Brain pericyte (primary cell): ENCODE measurements at regions not wholly inside any gene's neighbourhood (a gene's known extent, or its start where the extent isn't known, plus 50 kb on each side); places are given as distances from the start of the nearest gene placed in this dataset.

ENCODE experiments used
- DNase-seq: peaks from one replicate; pipeline ENCODE4 v3.0.0-alpha.2; 2012; ENCODE audit warnings: low read depth, low spot score

DNA sequence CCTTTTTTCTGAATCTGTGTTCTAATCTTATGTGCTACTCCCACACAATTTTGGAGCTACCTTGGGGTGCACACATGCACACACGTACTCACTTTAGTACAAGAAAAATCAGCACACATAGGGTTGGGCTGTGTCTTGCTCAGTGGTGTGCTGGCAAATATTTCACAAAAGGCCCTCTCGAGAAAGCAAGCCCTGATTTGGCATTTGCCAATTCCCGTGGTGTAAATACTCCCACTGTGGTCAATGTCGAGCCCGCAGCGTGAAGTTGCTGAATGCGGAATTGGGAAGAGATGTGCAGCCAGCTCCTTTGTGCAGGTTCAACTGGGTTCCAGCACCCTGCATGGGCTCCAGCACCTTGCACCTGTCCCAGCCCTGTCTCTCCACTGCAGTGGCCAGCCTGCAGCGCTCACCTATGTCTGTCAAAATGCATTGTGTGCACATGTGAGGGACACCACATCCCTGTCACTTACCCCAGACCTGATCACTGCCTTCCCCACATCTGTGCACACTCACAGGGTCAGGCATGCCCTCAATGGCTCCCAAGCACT lies 78.4 kb upstream of the WNT4 start:
- no peak for DNase-seq

DNA sequence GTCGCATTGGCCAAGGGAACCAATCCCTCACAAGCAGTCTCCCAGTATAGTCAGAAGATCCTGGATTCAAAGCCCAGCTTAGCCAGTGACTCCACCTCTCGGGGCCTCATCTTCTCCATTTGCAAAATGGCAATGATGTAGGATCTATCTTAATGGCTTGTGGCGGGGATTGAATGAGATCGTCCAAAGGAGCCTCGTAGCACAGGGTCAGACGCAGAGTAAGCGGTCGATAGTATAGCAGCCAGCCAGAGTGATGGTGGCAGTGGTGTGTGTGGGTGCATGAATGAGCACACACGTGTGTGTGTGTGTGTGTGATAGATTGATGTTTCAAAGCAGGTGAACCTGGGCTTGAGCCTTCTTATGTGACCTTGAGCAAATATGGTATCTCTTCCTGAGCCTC lies 79.8 kb upstream of the WNT4 start:
- DNase-seq = no peak

- DNase-seq = no peak
Observed at GRCh38 chr1:22223176-22223575, 80.3 kb upstream of the WNT4 start.

GRCh38 chr1:22224091-22224490 lies 81.2 kb upstream of the WNT4 start:
- DNase-seq = no peak

DNA sequence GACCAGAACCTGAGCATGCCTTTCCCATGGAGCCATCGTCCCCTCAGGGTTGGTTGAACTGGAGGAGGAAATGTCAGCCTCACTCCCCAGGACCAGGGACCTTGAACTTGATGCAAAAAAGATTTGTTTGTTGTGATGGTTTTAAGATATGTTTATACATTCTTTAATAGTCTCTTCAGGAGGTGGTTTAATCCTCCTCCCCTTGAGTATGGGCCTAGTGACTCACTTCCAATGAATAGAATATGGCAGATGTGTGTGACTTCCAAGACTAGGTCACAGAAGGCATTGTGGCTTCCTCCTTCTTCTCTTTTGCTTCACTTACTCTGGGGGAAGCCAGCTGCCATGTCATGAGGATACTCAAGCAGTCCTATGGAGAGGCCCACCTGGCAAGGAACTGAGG lies 81.7 kb upstream of the WNT4 start:
- no peak for DNase-seq

DNA sequence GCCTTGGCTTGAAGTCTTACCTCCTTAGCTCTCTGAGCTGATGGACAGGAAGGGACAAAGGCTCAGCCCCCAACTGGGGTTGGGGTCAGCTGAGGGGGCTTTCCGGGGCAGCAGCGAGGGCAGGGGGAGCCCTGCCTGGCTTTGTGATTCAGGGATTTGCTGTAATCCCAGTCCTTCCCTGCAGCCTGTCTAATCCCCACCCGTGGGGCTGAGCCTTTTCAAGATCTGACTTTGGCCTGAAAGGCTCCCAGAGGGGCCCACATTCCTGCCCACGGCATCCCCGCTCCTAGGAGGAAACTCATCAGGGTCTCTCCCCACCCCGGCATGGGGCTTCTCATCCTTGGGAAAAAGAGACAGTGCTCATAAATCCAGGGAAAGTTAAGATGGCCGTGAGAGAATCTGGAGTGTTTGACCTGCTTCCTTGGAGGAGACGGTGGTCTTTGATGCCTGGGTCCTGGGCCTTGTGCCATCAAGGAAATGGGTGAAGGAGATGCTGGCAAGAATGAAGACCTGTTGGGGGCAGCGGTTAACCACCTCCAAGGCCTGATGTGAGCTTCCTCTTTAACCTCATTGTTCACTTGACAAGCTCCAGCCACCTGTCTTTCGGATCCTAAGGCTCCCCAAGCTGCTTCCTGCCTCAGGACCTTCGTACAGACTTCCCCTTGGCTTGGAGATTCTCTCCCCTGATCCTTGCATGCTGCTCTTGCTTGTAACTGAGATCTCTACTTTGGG lies 83.1 kb upstream of the WNT4 start:
- no peak for DNase-seq

- DNase-seq = no peak
Observed at GRCh38 chr1:22228074-22228473, 85.2 kb upstream of the WNT4 start.

GRCh38 chr1:22228505-22228911 lies 85.6 kb upstream of the WNT4 start:
- no peak for DNase-seq

DNA sequence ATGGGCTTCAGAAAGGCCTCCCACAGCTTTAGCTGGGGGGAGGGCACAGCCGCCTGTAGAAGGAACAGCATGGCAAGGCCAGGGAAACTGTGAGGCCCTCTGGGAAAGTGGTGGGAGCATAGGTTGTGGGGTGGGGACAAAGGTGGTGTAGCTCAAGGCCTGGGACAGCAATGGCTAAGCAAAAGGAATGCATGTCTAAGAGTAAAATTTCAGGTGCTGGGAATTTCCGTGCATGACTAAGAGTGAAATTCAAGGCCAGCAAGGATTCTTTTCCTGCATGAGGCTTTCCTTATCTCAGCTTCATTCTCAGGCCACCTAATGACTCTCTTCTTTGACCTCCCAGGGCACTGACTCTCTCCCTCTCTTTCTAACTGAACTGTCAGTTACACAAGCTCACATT lies 86.5 kb upstream of the WNT4 start:
- no peak for DNase-seq

DNA sequence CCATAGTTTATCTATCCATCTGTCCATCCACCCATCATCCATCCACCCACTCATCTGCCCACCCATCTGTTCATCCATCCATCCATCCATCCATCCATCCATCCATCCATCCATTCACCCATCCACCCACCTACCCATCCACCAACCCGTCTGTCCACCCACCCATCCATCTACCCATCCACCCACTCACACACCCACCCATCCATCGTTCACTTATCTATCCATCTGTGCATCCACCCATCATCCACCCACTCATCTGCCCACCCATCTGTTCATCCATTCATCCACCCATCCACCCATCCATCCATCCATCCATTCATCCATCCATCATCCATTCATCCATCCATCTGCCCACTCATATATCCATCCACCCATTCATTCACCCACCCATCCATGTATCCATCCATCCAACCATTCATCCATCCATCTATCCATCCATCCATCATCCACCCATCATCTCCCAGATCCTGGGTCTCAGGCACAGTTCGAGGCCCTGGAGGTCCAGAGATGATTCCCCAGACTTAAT lies 88.2 kb upstream of the WNT4 start:
- DNase-seq = no peak

- no peak for DNase-seq
Observed at GRCh38 chr1:22231995-22232690, 89.2 kb upstream of the WNT4 start.

DNA sequence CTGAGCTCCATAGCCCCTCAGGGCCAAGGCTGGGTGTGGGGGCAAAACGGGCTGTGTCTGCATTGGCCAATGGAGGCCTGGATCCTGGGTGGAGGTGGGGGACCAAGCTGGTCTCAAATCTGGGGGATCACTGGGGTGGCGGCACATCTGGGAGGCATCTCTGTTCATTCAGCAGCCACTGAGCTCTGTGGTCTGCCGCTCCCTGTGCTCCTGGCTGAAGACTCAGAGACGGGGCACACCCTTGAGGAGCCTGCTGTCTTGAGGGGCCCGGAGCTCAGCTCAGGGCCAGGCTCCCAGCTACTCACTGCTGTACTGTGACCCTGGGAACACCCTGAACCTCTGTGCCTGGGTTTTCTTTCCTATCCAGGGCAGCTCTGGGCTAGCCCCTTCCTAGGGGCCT lies 90.3 kb upstream of the WNT4 start:
- no peak for DNase-seq

DNA sequence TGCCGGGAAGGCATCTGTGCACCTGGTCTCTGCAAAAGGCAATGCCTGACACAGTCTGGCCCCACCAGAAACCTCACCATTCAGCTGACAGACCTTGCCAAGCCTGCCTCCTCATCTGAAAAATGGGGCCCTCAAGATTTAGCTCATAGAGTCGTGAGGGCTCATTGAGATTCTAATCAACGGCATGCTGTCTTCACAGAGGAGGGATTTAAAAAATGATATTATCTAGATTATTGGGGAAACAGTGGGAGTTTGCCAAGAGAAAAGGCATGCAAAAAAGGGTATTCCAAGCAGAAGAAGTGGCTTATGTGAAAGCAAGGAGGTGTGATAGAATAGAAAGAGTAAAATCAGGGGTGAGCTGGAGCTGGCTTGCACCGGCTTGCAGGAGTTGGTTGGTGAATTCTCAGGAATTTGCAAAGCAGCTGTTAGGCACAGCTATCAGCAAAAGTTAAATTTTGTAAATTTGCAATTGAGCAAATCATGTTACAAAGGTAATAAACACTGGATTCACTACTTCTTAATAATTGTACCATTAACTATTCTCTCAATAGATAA lies 91.7 kb upstream of the WNT4 start:
- no peak for DNase-seq

- DNase-seq = no peak
Observed at GRCh38 chr1:22236166-22236565, 93.3 kb upstream of the WNT4 start.

DNA sequence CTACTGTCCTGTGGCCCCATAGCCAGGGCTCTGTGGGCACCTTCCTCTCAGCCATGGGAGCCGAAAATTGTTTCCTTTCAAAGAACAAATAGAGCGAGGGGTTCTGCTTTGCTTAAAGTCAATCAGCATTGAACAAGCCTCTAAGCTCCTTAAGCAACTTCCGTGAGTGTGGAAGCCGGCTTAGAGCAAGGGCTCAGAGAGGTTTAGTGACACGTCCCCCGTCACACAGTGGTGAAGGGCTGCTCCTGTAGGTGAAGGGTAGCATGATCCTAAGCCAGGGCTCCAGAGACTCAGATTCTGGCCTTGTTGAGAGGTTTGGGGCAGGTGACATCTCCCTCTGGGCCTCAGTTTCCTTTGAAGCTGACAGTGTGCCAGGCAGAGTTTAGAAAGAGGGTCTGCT lies 94.0 kb upstream of the WNT4 start:
- no peak for DNase-seq

- no peak for DNase-seq
Observed at GRCh38 chr1:22237433-22238093, 94.7 kb upstream of the WNT4 start.

- no peak for DNase-seq
Observed at GRCh38 chr1:22238356-22239224, 95.7 kb upstream of the WNT4 start.

DNA sequence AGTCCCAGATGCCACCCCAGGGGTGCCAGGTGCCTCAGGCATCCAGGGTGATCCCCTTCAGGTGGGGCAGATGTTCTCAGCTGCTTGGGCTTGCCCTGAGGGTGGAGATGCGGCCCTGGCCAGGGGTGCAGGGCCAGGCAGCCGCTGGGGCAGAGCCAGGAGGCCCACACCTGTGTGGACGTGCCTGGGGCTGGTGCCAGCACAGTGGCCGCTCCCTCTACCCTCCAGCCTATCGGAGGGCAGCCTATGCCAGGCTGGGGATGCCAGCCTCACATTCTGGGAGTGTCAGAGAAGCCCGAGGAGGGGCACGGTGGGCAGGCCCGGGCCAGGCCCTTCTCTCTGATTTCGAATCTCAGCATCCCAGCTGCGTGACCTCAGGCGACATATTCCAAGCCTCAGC lies 96.5 kb upstream of the WNT4 start:
- no peak for DNase-seq

DNA sequence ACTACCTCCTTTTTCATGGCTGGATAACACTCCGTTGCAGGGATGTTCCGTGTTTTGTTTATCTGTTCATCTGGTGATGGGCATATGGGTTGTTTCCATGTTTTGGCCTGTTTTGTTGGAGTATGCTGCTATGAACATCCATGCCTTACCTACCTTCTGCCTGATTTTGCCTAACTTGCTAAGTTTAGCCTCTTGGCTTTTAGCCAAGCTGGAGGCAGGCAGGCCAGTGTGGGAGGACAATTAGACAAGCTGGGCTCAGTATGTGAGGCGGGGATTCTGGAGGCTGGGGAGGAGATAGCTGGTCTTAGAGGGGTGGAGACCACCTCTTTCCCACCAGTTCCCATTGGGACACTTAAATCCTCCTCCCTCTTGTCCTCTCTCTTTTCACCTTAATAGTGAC lies 98.4 kb upstream of the WNT4 start:
- DNase-seq = no peak

GRCh38 chr1:22241811-22242210 lies 98.9 kb upstream of the WNT4 start:
- DNase-seq = no peak

DNA sequence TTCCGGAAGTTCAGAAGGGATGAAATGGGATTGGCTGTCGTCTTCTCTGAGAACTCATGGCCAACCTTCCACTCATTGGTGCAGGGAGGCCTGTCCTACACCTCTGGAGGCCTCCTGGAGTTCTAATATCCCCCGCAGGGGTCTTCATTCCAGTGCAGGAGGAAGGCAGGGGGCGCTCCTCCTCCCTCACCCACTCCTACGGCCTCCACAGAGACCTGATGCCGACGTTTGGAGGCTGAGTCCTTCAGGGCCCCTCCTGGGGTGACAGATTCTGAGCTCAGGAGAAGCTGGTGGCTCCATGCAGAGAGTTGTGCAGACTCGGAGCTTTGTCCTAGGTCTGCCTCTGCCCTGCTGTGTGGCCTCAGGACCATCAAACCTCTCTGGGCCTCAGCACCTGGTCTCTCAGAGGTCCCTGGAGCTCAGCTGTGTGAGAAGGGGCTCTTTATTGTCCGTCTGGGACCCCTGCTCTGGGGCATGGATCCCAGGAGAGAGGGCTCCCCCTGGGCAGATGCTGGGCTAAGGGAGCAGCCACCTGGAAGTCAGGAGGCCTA lies 102.3 kb upstream of the WNT4 start:
- DNase-seq = no peak
